Tibial nerve (tissue), 4 donors: ENCODE measurements at regions not wholly inside any gene's neighbourhood (a gene's known extent, or its start where the extent isn't known, plus 50 kb on each side); places are given as distances from the start of the nearest gene placed in this dataset.
A peak's percentile ranks its signal among the peaks of the same experiment; 100 is the strongest.

ENCODE experiments used
- DNase-seq, 2 donors: peaks; one replicate each; pipeline ENCODE4 v3.0.0-alpha.2; 2019; ENCODE audit warnings: low spot score in 2 of 2
- H3K27ac ChIP-seq, 4 donors: fragments of 200-600 bp; sonication (generic) in 3 of 4; one replicate each; pipeline ENCODE4 v1.5.1; 2017 to 2019; ENCODE audit warnings: mild to moderate bottlenecking in 1 of 4
- H3K27me3 ChIP-seq, 2 donors: fragments of 200-600 bp; sonication (generic) in 1 of 2; one replicate each; pipeline versions ENCODE4 v1.5.1 to v1.6.0; 2017 to 2019
- H3K36me3 ChIP-seq, 3 donors: fragments of 200-600 bp; sonication (generic); one replicate each; pipeline ENCODE4 v1.5.1; 2018 to 2019
- H3K4me1 ChIP-seq, 4 donors: fragments of 200-600 bp; sonication (generic) in 3 of 4; one replicate each; pipeline ENCODE4 v1.5.1; 2017 to 2019
- H3K4me3 ChIP-seq, 4 donors: fragments of 200-600 bp; sonication (generic) in 3 of 4; one replicate each; pipeline ENCODE4 v1.5.1; 2017 to 2019; ENCODE audit warnings: mild to moderate bottlenecking in 1 of 4, moderate library complexity in 1 of 4
- H3K9me3 ChIP-seq, 4 donors: fragments of 200-600 bp; sonication (generic) in 3 of 4; one replicate each; pipeline ENCODE4 v1.5.1; 2017 to 2019
- EP300 ChIP-seq, 2 donors: sonication (generic); formaldehyde crosslinking; IDR thresholded peaks; one replicate each; pipeline ENCODE4 v1.6.1; 2017; ENCODE audit warnings: antibody characterized with exemption in 2 of 2, mild to moderate bottlenecking in 1 of 2
- POLR2A ChIP-seq, 2 donors: fragments of 450-650 bp; IDR thresholded peaks; one replicate each; pipeline ENCODE4 v1.6.1; 2017; ENCODE audit warnings: antibody characterized with exemption in 2 of 2, mild to moderate bottlenecking in 2 of 2, moderate library complexity in 2 of 2
- WGBS, 2 donors: methylation state at CpG; one replicate each; pipeline ENCODE4 v1.1.5; 2018; 5-methylcytosine and 5-hydroxymethylcytosine counted together
- TF ChIP-seq, protein P1 (sequence below), 5 experiments: fragments of 200-600 bp in 3 of 5; fragments of 450-650 bp in 2 of 5; sonication (generic) in 3 of 5; IDR thresholded peaks; one replicate each; pipeline ENCODE4 v1.5.1; 2016 to 2019; ENCODE audit warnings: antibody characterized with exemption in 5 of 5, mild to moderate bottlenecking in 3 of 5, moderate library complexity in 2 of 5

DNA sequence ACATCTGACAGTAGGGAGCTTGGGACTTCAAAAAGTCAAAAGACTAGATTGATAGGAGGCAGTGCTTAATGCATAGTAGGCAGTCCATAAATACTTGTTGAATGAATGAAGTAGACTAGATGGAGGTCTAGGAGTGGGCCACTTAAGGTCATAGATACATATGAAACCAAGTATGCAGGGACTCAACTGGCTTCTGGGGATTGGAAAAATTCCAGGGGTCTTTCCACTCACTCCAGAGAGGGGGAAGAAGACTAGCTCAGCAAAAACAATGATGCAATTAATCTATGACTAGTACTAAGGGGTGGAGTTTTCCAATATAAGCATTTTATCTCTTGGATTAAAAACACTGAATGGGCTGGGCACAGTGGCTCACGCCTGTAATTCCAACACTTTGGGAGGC, 298.3 kb upstream of the XYLT1 start:
- DNase-seq = no peak
- no peak overlapping the region for H3K4me3 ChIP-seq
- no peaks in the 10 kb centered on the region for H3K36me3 ChIP-seq
- H3K27ac ChIP-seq = no peak overlapping the region
- H3K27me3 ChIP-seq = no peaks in the 10 kb centered on the region
- peaks cover 0 to 9% (median 0%) of the 10 kb centered on the region in 4 donors for H3K9me3 ChIP-seq
- TF ChIP-seq POLR2A (IDR thresholded peaks at IDR 0.05) (no peak), EP300 (IDR thresholded peaks at IDR 0.05) (no peak)
- TF ChIP-seq, protein P1, sequence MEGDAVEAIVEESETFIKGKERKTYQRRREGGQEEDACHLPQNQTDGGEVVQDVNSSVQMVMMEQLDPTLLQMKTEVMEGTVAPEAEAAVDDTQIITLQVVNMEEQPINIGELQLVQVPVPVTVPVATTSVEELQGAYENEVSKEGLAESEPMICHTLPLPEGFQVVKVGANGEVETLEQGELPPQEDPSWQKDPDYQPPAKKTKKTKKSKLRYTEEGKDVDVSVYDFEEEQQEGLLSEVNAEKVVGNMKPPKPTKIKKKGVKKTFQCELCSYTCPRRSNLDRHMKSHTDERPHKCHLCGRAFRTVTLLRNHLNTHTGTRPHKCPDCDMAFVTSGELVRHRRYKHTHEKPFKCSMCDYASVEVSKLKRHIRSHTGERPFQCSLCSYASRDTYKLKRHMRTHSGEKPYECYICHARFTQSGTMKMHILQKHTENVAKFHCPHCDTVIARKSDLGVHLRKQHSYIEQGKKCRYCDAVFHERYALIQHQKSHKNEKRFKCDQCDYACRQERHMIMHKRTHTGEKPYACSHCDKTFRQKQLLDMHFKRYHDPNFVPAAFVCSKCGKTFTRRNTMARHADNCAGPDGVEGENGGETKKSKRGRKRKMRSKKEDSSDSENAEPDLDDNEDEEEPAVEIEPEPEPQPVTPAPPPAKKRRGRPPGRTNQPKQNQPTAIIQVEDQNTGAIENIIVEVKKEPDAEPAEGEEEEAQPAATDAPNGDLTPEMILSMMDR (IDR thresholded peaks at IDR 0.05) = no peak
- H3K4me1 ChIP-seq = no peaks in the 10 kb centered on the region
- 85 to 88% methylated on average over 1 of the region's 1 CpG for WGBS, 2 donors

GRCh38 chr16:17768257-17768656, 297.5 kb upstream of the XYLT1 start:
- TF ChIP-seq POLR2A (IDR thresholded peaks at IDR 0.05) (no peak), EP300 (IDR thresholded peaks at IDR 0.05) (peak in 1 of 2 donors; percentile 69)
- TF ChIP-seq, protein P1 (IDR thresholded peaks at IDR 0.05) = no peak
- no peak for DNase-seq
- peaks cover 0 to 9% (median 0%) of the 10 kb centered on the region in 4 donors for H3K9me3 ChIP-seq
- H3K36me3 ChIP-seq = no peaks in the 10 kb centered on the region
- H3K27ac ChIP-seq = no peak overlapping the region
- 10 to 11% methylated on average over 1 of the region's 1 CpG for WGBS, 2 donors
- H3K4me3 ChIP-seq = no peak overlapping the region
- no peaks in the 10 kb centered on the region for H3K4me1 ChIP-seq
- no peaks in the 10 kb centered on the region for H3K27me3 ChIP-seq

- Histone ChIP-seq H3K27ac (no peak overlapping the region), H3K27me3 (no peaks in the 10 kb centered on the region), H3K9me3 (peaks cover 0 to 4% (median 0%) of the 10 kb centered on the region in 4 donors), H3K4me1 (no peaks in the 10 kb centered on the region), H3K4me3 (no peak overlapping the region), H3K36me3 (no peaks in the 10 kb centered on the region)
- TF ChIP-seq EP300 (IDR thresholded peaks at IDR 0.05) = no peak
- no peak for TF ChIP-seq POLR2A (IDR thresholded peaks at IDR 0.05)
- TF ChIP-seq, protein P1 (IDR thresholded peaks at IDR 0.05) = no peak
- DNase-seq = no peak
- 36 to 41% methylated on average over 2 of the region's 2 CpGs for WGBS, 2 donors
Observed at GRCh38 chr16:17766012-17766411, 295.3 kb upstream of the XYLT1 start.

DNA sequence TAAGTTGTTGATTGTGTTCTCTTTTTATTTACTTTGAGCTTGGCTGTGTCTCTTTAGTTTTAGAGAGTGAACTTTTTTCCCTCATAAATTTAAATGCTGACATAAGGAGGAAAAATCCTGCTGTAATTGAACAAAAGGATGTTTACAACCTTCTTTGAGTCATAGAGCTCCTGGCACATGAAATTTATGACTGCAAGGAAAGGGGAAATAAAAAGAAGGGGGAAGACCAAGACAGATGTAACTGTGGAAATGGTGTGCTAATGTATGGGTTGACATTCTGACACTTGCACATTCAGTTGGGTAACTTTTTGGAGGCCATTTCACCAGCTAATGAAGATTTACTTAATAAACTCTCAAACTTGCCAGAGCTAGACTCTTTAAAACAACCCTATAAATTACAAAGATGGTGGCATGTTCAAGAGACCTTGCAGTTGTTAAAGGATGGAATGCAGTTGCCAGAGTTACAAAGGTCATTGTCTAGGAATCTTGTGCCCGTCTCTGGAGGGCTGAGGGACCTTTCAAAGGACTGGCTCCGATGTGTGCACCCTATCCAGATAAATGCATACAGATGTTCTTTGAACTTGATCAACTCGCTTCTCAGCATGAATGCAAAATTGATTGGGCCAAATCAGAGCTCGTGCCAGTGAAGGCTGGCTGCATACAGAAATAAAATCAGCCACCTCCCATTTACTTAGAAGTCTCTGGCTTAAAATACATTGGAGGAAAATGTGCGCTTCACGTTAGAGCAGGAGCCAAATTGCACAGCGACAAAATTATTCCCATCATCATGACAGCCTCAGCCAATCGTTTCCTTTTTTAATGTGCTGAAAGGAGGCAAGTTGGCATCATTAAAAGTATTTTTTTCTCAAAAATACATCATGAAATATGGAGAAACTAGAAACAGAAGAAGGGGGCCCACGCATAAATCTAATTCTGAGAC, 289.0 kb upstream of the XYLT1 start:
- H3K4me3 ChIP-seq = no peak overlapping the region
- TF ChIP-seq POLR2A (IDR thresholded peaks at IDR 0.05) (no peak), EP300 (IDR thresholded peaks at IDR 0.05) (no peak)
- TF ChIP-seq, protein P1 (IDR thresholded peaks at IDR 0.05) = no peak
- H3K4me1 ChIP-seq = no peaks in the 10 kb centered on the region
- H3K36me3 ChIP-seq = no peaks in the 10 kb centered on the region
- WGBS, 2 donors = 50 to 54% methylated on average over 9 of the region's 9 CpGs
- H3K27me3 ChIP-seq = no peaks in the 10 kb centered on the region
- no peak for DNase-seq
- H3K27ac ChIP-seq = no peak overlapping the region
- H3K9me3 ChIP-seq = no peaks in the 10 kb centered on the region

- H3K27ac ChIP-seq = no peak overlapping the region
- no peaks in the 10 kb centered on the region for H3K9me3 ChIP-seq
- WGBS, 2 donors = 27 to 46% methylated on average over 3 to 4 of the region's 4 CpGs
- DNase-seq = no peak
- TF ChIP-seq, protein P1 (IDR thresholded peaks at IDR 0.05) = no peak
- TF ChIP-seq EP300 (IDR thresholded peaks at IDR 0.05) (no peak), POLR2A (IDR thresholded peaks at IDR 0.05) (no peak)
- H3K4me3 ChIP-seq = no peak overlapping the region
- H3K4me1 ChIP-seq = no peaks in the 10 kb centered on the region
- H3K27me3 ChIP-seq = no peaks in the 10 kb centered on the region
- no peaks in the 10 kb centered on the region for H3K36me3 ChIP-seq
Observed at GRCh38 chr16:17757808-17758207, 287.0 kb upstream of the XYLT1 start.
